AG04450 (cell line): ENCODE measurements at regions not wholly inside any gene's neighbourhood (a gene's known extent, or its start where the extent isn't known, plus 50 kb on each side); places are given as distances from the start of the nearest gene placed in this dataset.

ENCODE experiments used
- CTCF ChIA-PET: fragments of 300-600, 350-600 bp; formaldehyde crosslinking; extraction: SDS; loops from one replicate; lab custom pipeline; 2022; ENCODE audit warnings: antibody characterized with exemption, inconsistent platforms; lab: Charles Lee
- POLR2A ChIA-PET: fragments of 350-600 bp; formaldehyde crosslinking; extraction: SDS; loops from one replicate; lab custom pipeline; 2021; ENCODE audit warnings: antibody characterized with exemption, inconsistent platforms; lab: Yijun Ruan, JAX
- DNase-seq: peaks from one replicate; pipeline ENCODE4 v3.0.0-alpha.2; 2011; ENCODE audit warnings: low read depth, low spot score
- H3K27ac ChIP-seq: one replicate; pipeline ENCODE4 v1.5.1; 2012; ENCODE audit warnings: low read depth, low read length, control low read depth
- H3K27me3 ChIP-seq: one replicate; pipeline ENCODE4 v1.6.0; 2012; ENCODE audit warnings: low read length; ENCODE audit not compliant: control insufficient read depth, insufficient read depth
- H3K4me3 ChIP-seq: 2 replicates; pipeline ENCODE4 v1.5.1; 2011; ENCODE audit warnings: mild to moderate bottlenecking, low read depth, low read length, control low read depth
- H3K9me3 ChIP-seq: 2 replicates; pipeline ENCODE4 v1.5.1; 2012; ENCODE audit warnings: low read length; ENCODE audit not compliant: control insufficient read depth, insufficient read depth
- CTCF ChIP-seq: IDR thresholded peaks from 2 replicates; pipeline ENCODE4 v1.5.1; 2011; ENCODE audit warnings: low read depth, low read length, control low read depth, inconsistent platforms

GRCh38 chr15:81947548-81947947 is 98.3 kb downstream of the MEX3B start:
- no peak overlapping the region for H3K4me3 ChIP-seq
- no peak for TF ChIP-seq CTCF
- no peaks in the 10 kb centered on the region for H3K27me3 ChIP-seq
- POLR2A ChIA-PET = interaction anchor here (0.8 kb wide), 1 partner anchor 46 kb away, joined by 7 read pairs; no protein-coding TSS in a partner anchor
- no peaks in the 10 kb centered on the region for H3K9me3 ChIP-seq
- no peak for DNase-seq
- CTCF ChIA-PET = no interaction called here
- H3K27ac ChIP-seq = no peak overlapping the region

- CTCF ChIA-PET = interaction anchor here (0.7 kb wide), 1 partner anchor 341 kb away, joined by 5 read pairs; no protein-coding TSS in a partner anchor
- no peaks in the 10 kb centered on the region for H3K27me3 ChIP-seq
- no peak overlapping the region for H3K4me3 ChIP-seq
- POLR2A ChIA-PET = no interaction called here
- DNase-seq = no peak
- H3K27ac ChIP-seq = no peak overlapping the region
- no peak for TF ChIP-seq CTCF
- no peaks in the 10 kb centered on the region for H3K9me3 ChIP-seq
Observed at GRCh38 chr15:81945014-81945615, 100.7 kb downstream of the MEX3B start.

- no peak for TF ChIP-seq CTCF
- Histone ChIP-seq H3K27ac (no peak overlapping the region), H3K4me3 (no peak overlapping the region), H3K9me3 (no peaks in the 10 kb centered on the region), H3K27me3 (no peaks in the 10 kb centered on the region)
- POLR2A ChIA-PET = no interaction called here
- no peak for DNase-seq
- CTCF ChIA-PET = no interaction called here
Observed at GRCh38 chr15:81942655-81943195, 103.1 kb downstream of the MEX3B start.

GRCh38 chr15:81942157-81942556 is 103.7 kb downstream of the MEX3B start:
- no peak for TF ChIP-seq CTCF
- Histone ChIP-seq H3K27me3 (no peaks in the 10 kb centered on the region), H3K4me3 (no peak overlapping the region), H3K27ac (no peak overlapping the region), H3K9me3 (no peaks in the 10 kb centered on the region)
- no peak for DNase-seq
- ChIA-PET POLR2A (no interaction called here), CTCF (no interaction called here)

- Histone ChIP-seq H3K27ac (peak overlapping the region; percentile 53), H3K4me3 (no peak overlapping the region), H3K9me3 (no peaks in the 10 kb centered on the region), H3K27me3 (no peaks in the 10 kb centered on the region)
- CTCF ChIA-PET = interaction anchor here (2.5 kb wide), 1 partner anchor 460 kb away, joined by 17 read pairs; no protein-coding TSS in a partner anchor
- TF ChIP-seq CTCF = no peak
- POLR2A ChIA-PET = interaction anchor here (1.7 kb wide), 1 partner anchor 299 kb away, joined by 8 read pairs; no protein-coding TSS in a partner anchor
- no peak for DNase-seq
Observed at GRCh38 chr15:81941479-81941878, 104.3 kb downstream of the MEX3B start.
